ENCODE measurements at regions not wholly inside any gene's neighbourhood (a gene's known extent, or its start where the extent isn't known, plus 50 kb on each side); places are given as distances from the start of the nearest gene placed in this dataset.

- in situ Hi-C loops (cut with HindIII; ENCODE audit: low sequenced_read_pairs), result no loop called here
These were observed 645.9 kb downstream of the ARL4A start for GRCh38 chr7:13333371-13333770.

- in situ Hi-C loops (cut with HindIII; ENCODE audit: low sequenced_read_pairs), result no loop called here
These were observed 648.8 kb downstream of the ARL4A start for GRCh38 chr7:13336227-13336626.

GRCh38 chr7:13352677-13353076 is 636.8 kb downstream of the ETV1 start:
- in situ Hi-C loops (cut with HindIII; ENCODE audit: low sequenced_read_pairs), result no loop called here

GRCh38 chr7:13359656-13360055 is 629.8 kb downstream of the ETV1 start:
- in situ Hi-C loops (cut with HindIII; ENCODE audit: low sequenced_read_pairs), result no loop called here

GRCh38 chr7:13386741-13387140 is 602.7 kb downstream of the ETV1 start:
- in situ Hi-C loops (cut with HindIII; ENCODE audit: low sequenced_read_pairs), result no loop called here

- in situ Hi-C loops (cut with HindIII; ENCODE audit: low sequenced_read_pairs), result no loop called here
These were observed 581.6 kb downstream of the ETV1 start for GRCh38 chr7:13407911-13408310.

- in situ Hi-C loops (cut with HindIII; ENCODE audit: low sequenced_read_pairs), result no loop called here
These were observed 578.3 kb downstream of the ETV1 start for GRCh38 chr7:13411151-13411550.

GRCh38 chr7:13411636-13412035 is 577.8 kb downstream of the ETV1 start:
- in situ Hi-C loops (cut with HindIII; ENCODE audit: low sequenced_read_pairs), result no loop called here

- in situ Hi-C loops (cut with HindIII; ENCODE audit: low sequenced_read_pairs), result no loop called here
These were observed 575.3 kb downstream of the ETV1 start for GRCh38 chr7:13414181-13414580.

- in situ Hi-C loops (cut with HindIII; ENCODE audit: low sequenced_read_pairs), result no loop called here
These were observed 574.8 kb downstream of the ETV1 start for GRCh38 chr7:13414661-13415107.

GRCh38 chr7:13416071-13416470 is 573.4 kb downstream of the ETV1 start:
- in situ Hi-C loops (cut with HindIII; ENCODE audit: low sequenced_read_pairs), result no loop called here

- in situ Hi-C loops (cut with HindIII; ENCODE audit: low sequenced_read_pairs), result no loop called here
These were observed 572.9 kb downstream of the ETV1 start for GRCh38 chr7:13416544-13416943.

GRCh38 chr7:13420726-13421125 is 568.7 kb downstream of the ETV1 start:
- in situ Hi-C loops (cut with HindIII; ENCODE audit: low sequenced_read_pairs), result no loop called here

GRCh38 chr7:13421776-13422175 is 567.7 kb downstream of the ETV1 start:
- in situ Hi-C loops (cut with HindIII; ENCODE audit: low sequenced_read_pairs), result no loop called here

GRCh38 chr7:13433946-13434345 is 555.5 kb downstream of the ETV1 start:
- in situ Hi-C loops (cut with HindIII; ENCODE audit: low sequenced_read_pairs), result no loop called here

GRCh38 chr7:13442226-13442625 is 547.2 kb downstream of the ETV1 start:
- in situ Hi-C loops (cut with HindIII; ENCODE audit: low sequenced_read_pairs), result no loop called here

GRCh38 chr7:13447637-13448036 is 541.8 kb downstream of the ETV1 start:
- in situ Hi-C loops (cut with HindIII; ENCODE audit: low sequenced_read_pairs), result no loop called here

GRCh38 chr7:13448243-13448642 is 541.2 kb downstream of the ETV1 start:
- in situ Hi-C loops (cut with HindIII; ENCODE audit: low sequenced_read_pairs), result no loop called here

GRCh38 chr7:13449460-13449859 is 540.0 kb downstream of the ETV1 start:
- in situ Hi-C loops (cut with HindIII; ENCODE audit: low sequenced_read_pairs), result no loop called here

GRCh38 chr7:13454916-13455592 is 534.4 kb downstream of the ETV1 start:
- in situ Hi-C loops (cut with HindIII; ENCODE audit: low sequenced_read_pairs), result no loop called here

GRCh38 chr7:13457790-13458189 is 531.7 kb downstream of the ETV1 start:
- in situ Hi-C loops (cut with HindIII; ENCODE audit: low sequenced_read_pairs), result no loop called here

GRCh38 chr7:13466874-13467547 is 522.5 kb downstream of the ETV1 start:
- in situ Hi-C loops (cut with HindIII; ENCODE audit: low sequenced_read_pairs), result no loop called here

Data from endothelial cell of hepatic sinusoid (primary cell).